ENCODE measurements at regions not wholly inside any gene's neighbourhood (a gene's known extent, or its start where the extent isn't known, plus 50 kb on each side); places are given as distances from the start of the nearest gene placed in this dataset.

DNA sequence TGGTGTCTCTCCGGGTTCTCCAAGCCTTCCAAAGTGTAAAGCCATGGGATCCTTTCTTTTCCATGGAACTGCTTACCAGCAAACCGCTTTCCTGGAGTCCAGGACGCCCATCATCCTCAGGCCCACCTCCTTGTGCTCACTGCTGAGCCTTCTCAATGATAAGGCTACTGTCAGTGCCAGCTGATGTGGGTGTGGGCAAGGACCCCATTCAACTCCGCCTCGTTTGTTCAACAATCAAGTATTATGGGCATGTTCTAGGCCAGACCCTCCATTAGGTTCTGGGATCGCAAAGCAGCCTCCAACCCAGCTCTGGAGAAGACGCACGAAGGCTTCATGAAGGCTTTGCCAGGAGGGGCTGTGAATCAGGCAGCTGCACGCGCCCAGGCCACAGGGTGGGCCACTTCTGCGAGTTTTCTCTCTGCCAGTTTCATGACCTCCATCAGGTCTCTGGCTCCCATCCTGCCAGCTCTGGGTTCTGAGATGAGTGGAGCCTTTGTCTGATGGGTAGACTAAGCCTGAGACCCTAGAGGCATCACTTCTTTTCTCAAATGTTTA lies 177.1 kb downstream of the MRPL14 start:
- peak; percentile 30 for DNase-seq (ENCODE audit: low spot score)

GRCh38 chr6:43949551-43949991 lies 177.7 kb downstream of the MRPL14 start:
- DNase-seq (ENCODE audit: low spot score), result no peak

GRCh38 chr6:43948527-43949485 lies 178.4 kb downstream of the MRPL14 start:
- peak; percentile 14 for DNase-seq (ENCODE audit: low spot score)

GRCh38 chr6:43947860-43948259 lies 177.8 kb downstream of the VEGFA start:
- peak; percentile 23 for DNase-seq (ENCODE audit: low spot score)

GRCh38 chr6:43946641-43947363 lies 176.8 kb downstream of the VEGFA start:
- no peak for DNase-seq (ENCODE audit: low spot score)

- peak; percentile 30 for DNase-seq (ENCODE audit: low spot score)
Observed at GRCh38 chr6:43945768-43946080, 175.7 kb downstream of the VEGFA start.

DNA sequence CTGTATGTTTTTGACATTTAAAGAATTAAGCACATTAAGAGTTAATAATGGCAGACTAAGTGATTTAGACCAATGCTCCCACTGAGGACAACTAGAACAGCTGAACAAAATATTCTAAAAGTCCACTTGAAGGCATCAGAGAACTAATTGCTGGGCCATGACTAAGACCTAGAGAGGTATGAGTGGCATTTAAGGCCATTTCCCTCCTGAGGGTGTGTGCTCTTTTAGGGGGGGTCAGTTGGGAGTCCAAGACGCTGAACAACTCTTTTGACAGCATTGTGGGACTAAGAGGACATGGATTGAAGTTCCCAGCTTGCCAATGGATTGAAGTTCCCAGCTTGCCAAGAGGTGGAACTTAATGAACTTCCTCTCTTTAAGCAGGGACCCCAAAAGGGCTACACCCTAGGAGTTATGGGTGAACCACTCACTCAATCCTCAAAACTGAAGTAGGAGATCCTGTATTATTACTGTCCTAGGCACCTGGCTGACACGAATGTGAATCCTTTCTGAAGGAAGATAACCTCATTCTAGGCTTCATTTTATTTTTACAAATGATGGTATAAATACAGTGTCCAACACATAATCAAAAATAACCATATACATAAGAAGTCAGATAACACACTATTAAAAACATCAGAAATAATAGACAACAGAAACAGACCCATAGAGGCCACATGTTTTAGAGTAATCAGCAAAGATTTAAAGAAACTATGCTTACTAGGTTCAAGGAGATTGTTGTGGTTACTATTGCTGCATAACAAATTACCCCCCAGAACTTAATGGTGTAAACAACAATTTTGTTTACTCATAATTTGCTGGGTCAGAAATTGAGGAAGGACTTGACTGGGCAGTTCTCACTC lies 175.1 kb downstream of the VEGFA start:
- no peak for DNase-seq (ENCODE audit: low spot score)

DNA sequence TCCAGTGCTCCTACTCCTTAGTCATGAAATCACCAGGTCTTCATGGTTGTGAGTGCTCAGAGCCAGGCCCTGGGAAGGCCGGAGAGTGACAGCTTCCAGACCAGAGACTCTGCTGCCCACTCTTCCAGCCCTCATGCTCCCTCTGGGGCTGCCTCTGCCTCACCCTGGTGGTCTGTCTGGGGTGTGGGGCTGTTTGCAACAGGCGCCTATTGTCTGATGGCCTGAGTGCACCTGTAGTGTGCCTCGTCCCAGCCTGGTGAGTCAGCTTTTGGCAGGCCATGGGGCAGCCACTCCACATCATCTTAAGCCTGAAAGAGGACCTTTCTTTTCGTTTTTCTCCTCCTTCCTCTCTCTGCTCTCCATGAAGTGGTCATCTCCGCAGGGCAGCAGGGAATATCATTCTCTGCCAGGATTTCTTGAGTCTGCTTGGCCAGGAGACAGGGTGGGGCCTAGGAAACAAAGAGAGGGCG lies 173.8 kb downstream of the VEGFA start:
- DNase-seq (ENCODE audit: low spot score), result peak; percentile 12

- DNase-seq (ENCODE audit: low spot score), result peak; percentile 37
Observed at GRCh38 chr6:43943099-43943766, 173.2 kb downstream of the VEGFA start.

DNA sequence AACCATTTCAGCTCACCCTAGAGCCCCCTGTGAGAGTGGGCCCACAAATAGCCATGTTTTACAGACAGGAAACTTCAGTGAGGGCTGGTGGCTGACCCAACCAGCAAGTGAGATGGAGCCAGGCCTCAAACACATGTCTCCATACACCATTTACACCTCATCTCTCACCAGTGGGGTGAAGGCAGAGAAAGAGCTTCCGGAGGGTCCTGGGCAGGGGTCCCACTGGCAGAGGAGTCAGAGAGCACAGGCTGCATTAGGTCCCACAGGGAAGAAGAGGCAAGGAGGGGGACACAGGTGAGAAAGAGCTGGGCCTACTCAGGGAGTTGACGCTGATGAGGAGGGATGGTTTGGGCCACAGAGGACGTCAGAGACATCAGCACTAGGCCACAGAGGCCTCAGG lies 172.6 kb downstream of the VEGFA start:
- peak; percentile 42 for DNase-seq (ENCODE audit: low spot score)

DNA sequence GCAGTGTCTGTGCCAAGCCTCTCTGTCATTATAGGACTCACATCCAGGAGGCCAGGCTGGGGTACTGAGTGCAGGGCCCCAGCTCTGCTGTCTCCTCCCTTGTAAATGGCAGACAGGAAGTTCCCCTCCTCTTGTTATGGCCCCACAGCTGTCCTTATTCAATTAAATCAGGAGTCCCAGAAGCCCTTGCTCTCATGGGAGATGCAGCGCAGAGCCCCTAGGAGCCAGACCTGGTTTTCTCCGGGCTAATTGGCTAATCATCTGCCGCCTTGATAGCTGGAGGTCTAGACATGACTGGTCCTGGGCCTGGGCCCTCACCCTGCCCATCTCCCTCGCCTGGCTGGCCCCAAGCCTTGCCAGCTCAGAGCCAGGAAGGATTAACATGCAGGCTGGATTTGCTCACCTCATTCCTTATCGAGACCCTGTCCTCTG lies 172.0 kb downstream of the VEGFA start:
- peak; percentile 58 for DNase-seq (ENCODE audit: low spot score)

DNA sequence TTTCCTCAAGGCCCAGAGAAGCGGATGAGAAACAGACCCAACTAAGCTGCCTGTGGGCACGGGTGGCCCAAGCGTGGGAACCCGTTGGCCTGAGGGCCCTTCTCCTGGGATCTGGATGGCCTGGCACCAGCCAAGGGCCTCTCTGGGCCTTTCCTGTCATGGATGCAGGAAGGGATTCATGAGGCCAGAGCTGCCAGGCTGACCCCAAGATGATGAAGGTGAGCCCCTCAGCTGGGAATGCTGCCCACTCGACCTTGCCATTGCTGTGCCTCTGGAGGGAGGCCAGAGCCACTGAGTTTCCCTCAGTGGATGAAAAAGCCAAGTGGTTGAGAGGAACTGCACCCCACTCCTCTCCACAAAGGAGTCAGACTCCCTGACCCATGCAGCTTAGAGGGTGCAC lies 171.2 kb downstream of the VEGFA start:
- DNase-seq (ENCODE audit: low spot score), result peak; percentile 15

- peak; percentile 37 for DNase-seq (ENCODE audit: low spot score)
Observed at GRCh38 chr6:43940393-43941087, 170.5 kb downstream of the VEGFA start.

DNA sequence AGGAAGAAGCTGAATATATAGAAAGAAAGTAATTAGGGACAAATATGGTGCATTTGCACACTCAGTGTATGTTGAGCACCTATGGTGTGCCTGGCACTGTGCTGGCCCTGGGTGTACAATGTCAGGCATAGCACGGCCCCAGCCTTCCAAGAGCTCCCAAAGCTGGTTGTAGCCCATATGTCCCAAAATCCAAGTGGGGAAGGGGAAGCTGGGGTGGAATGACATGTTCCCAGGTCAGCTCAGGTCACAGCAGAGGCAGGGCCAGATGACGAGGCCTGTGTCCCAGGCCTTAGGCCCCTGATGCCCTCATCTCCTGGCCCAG lies 170.0 kb downstream of the VEGFA start:
- DNase-seq (ENCODE audit: low spot score), result peak; percentile 26

DNA sequence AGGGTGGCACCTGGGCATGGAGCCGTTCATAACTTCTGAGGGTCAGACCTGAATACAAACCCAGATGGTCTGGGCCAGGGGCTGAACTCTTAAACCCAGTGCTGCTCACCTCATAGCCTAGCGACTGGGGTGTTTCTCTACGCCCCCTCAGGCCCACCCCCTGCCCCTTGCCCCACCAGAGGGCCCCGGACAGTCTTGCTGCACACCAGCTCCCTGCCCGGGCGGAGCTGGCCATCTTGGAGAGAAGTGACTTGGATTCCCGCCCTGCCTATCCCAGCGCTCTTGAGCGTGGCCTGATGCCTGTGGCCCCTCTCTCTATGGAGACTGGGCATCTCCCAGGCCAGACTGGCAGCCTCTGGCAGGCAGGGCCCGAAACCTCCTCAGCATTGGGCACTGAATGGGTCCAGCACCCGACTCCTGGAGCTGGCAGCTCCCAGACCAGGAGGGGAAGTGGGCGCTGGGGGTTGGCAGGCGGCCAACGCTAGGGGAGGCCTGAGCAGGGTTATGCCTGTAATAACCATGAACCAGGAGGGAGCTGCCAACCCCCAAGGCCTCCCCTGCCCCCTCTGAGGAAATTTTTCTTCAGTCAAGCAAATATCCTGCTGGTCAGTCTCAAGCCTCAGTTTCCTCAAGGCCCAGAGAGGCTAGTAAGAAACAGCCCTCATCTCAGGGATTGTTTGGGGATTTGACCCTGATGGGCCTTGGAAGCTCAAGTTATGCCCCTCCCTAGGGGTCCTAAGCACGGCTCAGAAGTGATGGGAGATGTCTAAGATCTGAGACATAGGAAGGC lies 169.5 kb downstream of the VEGFA start:
- peak; percentile 48 for DNase-seq (ENCODE audit: low spot score)

DNA sequence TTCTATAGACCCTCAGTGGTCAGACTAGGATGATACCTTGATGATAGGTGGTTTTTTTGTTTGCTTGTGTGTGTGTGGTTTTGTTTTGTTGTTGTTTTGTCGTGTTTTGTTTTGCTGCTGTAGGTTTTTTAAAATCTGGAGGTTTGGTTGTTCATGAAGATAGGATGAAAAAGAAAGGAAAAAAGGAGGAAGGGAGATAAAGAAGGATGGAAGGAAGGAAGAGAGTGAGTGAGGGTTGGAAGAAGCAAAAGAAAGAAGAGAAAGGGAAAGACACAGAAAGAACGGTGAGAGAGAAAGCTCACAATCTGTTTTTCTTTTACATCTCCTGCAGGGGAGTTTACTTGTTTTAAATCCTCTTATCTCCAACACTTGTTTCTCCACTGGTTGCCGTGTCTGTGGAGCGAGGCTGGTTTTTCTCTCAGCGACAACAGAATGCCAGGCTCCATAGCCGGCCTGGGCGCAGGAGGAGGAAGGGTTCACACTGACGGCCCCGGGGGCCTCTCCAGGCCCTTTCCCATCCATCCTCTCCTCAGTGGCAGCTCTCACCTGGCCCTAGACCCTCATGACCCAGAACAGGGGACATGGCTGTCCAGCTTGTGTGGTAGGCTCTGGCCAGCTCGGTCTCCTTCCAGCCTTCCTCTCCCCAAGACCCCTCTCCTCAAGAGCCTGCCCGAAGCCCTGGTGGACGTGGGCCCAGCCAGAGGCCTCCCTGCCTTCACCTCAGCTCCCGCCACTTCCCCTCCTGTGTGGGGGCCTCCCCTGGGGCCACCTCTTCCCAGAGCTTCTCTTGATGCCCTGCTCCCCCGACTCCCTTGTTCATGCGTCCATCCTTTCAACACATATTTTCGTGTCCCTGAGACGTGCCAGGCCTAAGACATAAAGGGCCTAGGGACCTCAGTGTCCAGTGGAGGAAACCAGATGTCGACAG lies 168.4 kb downstream of the VEGFA start:
- DNase-seq (ENCODE audit: low spot score), result peak; percentile 42

GRCh38 chr6:43937236-43938177 lies 167.5 kb downstream of the VEGFA start:
- DNase-seq (ENCODE audit: low spot score), result peak; percentile 57

DNA sequence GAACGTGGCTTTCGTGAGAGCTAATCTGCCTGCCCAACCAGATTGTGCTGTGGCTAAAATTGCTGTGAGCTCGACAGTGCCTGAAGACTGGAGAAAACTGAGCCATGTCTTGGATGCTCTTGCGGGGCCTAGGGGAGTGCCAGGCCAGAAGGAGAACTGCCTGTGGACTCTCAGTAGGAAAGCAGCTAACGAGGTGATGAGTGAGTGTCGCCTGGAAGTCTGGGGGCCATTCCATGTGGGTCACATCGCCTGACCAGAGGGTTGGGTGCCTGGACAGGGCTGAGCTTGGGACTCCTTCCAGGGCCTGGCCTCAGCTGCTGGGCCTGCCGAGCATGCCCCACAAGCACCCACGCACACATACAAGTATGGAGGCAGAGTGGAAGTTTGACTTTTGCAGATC lies 166.5 kb downstream of the VEGFA start:
- peak; percentile 57 for DNase-seq (ENCODE audit: low spot score)

Data from left forelimb (tissue), 1 donor.